GM12874 (cell line): ENCODE measurements at regions not wholly inside any gene's neighbourhood (a gene's known extent, or its start where the extent isn't known, plus 50 kb on each side); places are given as distances from the start of the nearest gene placed in this dataset.

Experiments
- TF ChIP-seq, protein P1 (sequence below): IDR thresholded peaks from 2 replicates; pipeline ENCODE4 v1.5.1; 2011; ENCODE audit warnings: low read depth, mild to moderate bottlenecking, control low read depth, low read length, moderate library complexity; ENCODE audit not compliant: insufficient read depth

DNA sequence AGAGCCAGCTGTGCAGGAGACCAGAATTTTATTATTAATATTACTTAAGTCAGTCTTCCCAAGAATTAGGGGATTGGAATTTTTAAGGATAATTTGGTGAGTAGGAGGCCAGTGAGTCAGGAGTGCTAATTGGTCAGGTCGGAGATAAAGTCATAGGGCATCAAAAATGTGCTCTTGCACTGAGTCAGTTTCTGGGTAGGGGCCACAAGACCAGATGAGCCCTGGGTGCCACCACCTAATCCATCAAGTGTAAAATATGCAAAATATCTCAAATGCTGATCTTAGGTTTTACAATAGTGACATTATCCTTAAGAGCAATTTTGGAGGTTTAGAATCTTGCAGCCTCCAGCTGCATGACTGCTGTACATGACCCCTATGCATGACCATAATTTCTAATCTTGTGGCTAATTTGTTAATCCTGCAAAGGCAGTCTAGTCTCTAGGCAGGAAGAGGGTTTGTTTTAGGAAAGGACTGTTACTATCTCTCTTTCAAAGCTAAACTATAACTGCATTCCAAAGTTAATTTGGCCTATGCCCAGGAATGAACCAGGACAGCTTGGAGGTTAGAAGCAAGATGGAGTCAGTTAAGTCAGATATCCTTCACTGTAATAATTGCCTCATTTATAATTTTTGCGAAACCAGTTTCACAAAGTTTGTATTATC, 215.9 kb downstream of the RNF152 start:
- TF ChIP-seq, protein P1, sequence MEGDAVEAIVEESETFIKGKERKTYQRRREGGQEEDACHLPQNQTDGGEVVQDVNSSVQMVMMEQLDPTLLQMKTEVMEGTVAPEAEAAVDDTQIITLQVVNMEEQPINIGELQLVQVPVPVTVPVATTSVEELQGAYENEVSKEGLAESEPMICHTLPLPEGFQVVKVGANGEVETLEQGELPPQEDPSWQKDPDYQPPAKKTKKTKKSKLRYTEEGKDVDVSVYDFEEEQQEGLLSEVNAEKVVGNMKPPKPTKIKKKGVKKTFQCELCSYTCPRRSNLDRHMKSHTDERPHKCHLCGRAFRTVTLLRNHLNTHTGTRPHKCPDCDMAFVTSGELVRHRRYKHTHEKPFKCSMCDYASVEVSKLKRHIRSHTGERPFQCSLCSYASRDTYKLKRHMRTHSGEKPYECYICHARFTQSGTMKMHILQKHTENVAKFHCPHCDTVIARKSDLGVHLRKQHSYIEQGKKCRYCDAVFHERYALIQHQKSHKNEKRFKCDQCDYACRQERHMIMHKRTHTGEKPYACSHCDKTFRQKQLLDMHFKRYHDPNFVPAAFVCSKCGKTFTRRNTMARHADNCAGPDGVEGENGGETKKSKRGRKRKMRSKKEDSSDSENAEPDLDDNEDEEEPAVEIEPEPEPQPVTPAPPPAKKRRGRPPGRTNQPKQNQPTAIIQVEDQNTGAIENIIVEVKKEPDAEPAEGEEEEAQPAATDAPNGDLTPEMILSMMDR = no peak

DNA sequence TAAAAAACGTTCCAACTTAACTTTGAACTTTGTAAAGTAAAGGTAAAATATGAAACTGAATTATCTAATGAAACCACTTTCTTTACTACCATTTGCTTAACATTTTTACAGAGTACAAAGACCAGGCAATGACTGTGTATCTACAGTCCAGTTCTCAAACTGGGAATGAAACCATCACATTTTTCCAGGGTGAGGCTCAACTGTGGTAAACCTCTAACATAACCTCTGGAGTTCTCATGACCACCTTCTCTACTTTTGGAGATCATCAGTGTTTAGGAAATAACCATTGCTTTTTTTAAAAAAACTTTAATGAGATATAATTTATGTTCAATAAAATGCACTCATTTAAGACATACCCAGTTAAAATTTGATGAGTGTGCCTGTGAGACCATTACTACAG, 223.5 kb downstream of the RNF152 start:
- TF ChIP-seq, protein P1 = no peak

DNA sequence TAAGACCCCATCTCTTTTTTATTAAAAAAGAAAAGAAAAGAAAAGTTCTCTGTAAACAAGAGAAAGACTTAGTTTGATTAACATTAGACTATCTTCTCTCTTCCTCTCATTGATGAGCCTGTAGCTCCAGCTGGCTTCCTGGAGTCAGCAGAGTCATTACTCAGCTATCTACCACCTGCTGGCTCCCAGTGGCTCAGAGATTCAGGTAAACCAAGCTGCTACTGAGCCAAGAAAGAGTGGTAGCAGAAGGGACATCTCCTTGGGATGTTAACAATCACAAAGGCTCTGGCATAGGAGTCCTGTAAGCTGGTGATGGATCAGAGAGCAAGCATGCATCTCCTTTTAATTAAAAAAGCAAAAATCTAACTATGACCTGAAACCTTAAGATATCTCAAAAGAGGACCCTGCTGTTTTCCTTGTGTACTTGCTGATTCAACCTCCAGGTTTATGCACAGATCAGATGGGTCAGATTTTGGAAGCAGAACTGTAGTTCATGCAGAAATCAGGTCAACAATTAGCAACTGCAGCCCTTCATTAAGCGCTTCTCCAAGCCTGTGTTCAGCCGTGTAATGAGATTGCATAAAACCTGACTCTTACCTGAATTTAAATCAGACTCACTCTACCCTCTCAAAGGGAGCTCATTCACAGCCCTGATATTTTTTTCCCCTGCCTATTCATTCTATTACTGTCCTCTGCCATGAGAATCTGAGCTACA, 225.8 kb downstream of the RNF152 start:
- TF ChIP-seq, protein P1 = no peak

DNA sequence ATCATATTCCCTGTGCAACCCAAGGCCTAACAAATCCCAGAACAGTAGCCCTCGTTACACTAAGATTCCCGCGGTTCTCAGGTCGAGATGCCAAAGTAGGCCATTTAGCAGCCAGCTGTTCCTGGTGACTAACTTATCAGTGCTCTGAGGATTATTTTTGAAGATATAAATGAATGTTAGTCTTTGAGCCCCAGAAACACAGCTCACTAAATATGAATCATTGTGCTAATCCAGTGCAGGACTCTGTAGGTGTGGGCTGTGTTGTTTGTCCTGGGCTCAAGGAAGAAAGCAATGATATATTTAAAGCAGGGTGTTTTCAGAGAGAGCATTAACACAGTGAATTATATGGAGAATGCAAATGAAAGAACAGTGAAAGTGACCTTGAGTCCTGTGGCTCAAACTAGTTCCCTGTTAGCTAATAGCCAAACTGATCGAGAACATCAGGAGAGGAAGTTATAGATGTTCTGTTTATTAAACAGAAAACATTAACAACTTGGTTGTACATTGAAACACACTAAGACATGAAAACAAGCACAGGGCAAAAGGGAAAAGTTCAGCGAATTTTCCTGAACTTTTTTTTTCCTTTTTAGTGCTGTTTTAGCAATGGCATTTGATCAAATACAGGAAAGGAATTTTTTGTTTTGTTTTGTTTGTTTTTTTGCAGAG, 228.3 kb downstream of the RNF152 start:
- TF ChIP-seq, protein P1 = no peak

DNA sequence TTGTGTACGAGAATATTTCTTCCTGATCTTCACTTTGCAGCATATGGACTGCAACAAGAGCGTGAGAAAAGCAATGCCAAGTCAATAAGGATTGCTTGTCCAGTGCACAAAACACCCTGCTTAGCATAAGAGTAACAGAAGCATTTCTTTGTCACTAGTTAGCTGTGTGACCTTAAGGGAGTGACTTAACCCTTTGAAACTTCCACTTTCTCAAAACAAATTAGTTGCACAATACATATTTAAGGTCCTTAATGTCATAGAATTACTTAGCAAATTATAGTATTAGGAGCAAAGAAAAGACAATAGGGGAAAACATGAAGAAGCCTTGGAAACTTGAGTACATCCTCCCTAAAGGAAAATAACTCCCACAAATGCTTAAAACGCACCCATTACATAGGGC, 230.1 kb downstream of the RNF152 start:
- TF ChIP-seq, protein P1 = no peak

DNA sequence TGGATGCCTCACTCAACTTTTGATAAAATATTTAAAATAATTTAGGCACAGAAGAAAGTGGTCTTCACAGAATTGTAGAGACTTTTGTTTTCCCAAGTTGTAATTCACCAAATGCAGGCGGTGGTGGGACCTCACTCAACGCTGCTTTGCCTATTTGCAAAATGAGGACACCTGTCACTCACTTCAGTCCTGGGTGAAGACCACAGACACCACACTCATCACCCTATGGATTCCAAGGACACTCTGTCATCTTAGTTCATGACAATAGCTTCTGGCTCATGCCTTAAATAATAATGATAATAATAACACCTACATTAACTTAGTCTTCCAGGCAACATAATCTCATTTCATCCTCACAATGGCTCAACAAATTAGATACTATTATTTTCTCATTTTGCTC, 234.4 kb downstream of the RNF152 start:
- TF ChIP-seq, protein P1 = no peak

DNA sequence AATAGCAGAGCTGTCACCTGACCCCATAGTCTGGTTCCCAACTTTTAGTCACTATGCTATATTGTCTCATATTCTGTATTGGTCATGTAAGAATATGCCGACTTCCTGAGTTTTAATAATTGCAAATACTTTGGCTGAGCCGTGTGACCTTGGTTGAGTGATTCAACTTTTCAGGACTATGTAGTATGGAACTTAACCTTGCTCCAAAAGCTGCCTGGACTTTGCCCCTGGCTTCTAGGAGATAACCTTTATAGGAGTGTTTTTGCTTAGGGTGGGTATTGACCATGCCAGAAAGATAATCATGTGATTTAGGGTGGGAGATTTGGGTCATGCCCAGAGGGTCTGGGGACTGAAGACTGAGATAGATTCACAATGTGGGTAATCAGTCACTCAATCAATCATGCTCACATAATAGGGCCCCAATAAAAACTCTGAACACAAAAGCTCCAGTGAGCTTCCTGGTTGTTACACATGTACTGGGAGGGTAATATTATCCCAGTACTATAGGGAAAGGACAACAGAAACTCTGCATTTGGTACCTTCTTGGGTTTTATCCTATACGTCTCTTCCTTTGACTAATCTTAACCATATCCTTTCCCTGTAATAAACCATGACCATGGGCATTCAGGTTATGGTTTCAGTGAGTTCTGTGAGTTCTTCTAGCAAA, 235.6 kb downstream of the RNF152 start:
- TF ChIP-seq, protein P1 = no peak
